ENCODE measurements at regions not wholly inside any gene's neighbourhood (a gene's known extent, or its start where the extent isn't known, plus 50 kb on each side); places are given as distances from the start of the nearest gene placed in this dataset.

DNA sequence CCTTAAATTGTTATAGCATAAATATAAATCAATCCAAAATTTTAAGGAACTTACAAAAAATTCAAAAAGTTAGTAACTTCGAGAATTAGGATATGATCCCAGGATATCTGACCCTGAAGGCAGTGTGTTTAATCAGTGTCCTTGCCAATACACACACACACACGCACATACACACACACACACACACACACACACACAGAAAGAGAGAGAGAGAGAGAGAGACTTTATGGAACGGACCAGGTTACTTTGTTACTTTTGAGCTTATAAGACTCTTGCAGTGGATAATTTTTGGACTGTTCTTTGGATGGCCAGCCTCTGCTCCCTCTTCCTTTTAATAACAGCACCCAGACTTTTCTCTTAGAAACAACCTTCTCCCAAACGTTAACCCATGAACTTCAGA lies 322.9 kb downstream of the NFIB start:
- intact Hi-C loops (cut with micrococcal nuclease): no loop called here

DNA sequence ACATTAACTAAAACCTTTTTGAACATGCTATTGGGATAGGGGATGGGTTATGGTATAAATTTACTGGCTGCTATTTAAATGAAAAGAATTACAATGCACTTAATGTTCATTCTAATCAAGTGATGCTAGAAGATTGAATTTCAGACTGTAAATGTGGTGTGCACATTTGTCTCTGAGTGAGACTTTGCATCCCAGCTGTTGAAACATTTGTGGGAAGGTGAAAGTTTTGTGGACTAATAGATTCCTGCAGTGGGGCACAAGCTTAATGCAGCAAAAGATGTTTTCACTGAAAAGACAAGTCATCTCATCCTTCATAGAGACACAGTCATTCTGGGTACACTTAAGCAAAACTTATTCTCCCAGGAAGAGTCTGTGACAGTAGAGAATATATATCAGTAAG lies 323.6 kb downstream of the NFIB start:
- intact Hi-C loops (cut with micrococcal nuclease): no loop called here

DNA sequence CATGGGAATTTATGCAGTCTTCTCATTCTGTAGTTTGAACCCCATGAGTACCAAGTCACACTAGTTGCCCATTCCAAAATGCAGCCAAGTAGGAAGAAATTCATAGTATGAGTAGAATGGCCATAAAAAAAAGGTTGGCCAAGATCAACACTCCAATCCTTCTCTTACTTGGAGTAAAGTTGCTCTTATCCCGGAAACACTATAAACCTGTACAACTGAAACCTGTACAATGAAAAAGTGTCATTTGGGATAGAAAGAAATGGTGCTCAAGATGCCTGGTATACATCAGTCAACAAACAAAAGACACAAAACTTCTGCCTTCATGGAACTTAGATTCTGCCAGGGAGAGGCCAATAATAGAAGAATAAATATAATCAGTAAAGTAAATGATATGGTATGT lies 325.0 kb downstream of the NFIB start:
- intact Hi-C loops (cut with micrococcal nuclease): no loop called here

DNA sequence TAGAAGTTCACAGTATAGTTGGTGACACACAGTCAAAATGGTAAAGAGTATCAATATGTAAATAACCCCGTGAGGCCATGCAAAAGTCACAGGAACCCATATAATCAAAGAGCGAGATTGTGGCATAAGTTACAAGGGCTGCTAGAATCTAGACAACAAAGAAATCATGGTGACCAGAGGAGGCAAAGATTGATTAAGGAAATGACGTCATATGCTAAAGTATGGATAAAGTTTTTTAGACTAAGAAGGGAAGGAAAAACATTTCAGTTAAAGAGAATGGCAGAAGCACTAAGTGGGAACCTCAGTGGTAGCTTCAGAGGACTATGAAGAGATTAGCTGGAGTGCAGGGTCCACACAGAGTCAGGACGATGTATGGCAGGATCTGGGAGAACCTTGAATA lies 330.3 kb downstream of the NFIB start:
- intact Hi-C loops (cut with micrococcal nuclease): no loop called here

DNA sequence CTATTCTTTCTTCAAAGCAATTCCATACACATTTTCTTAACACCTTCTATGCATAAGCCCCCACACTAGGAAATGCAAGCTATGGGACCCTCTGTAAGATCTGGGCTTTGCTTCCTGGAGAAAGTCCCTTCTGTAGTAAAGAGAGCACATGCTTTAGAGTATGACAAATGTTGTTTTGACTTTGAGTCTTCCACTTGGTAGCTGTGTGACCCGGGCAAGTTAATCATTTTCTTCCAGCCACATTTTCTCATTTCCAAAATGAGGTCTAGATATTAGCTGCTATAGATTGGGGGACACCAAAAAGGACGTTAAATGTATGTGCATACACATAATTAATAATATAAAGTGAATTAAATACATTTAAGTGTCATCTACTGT lies 334.0 kb downstream of the NFIB start:
- intact Hi-C loops (cut with micrococcal nuclease): no loop called here

DNA sequence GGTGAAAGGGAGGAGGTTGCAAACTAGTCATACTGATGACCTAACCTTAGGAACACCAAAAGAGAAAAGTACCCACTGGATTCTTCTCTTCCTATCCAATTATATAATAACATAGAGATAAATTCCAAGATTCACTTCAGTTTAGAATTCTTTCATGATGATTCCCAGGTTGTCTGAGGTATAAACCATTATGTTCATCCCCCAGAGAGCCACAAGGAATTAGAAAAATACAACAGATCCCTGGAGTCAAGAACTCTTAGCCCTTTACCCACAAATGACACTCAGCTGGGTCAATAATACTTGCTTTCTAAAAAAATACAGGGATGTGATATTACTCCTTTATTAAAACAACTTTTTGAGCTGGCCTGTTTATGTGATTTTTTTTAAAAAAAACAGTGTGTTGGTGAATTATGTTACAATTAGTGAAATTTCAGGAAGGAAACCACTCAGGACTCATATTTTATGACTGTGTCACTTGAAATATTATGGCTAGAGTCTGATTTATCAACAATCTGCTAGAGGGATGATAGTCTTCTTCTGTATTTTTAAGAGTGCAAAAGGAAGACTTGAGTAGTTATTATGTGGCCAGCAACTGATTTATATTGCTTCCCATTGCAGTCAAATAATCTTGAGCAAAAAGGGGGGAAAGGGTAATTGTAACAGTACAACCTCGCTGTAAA lies 338.2 kb downstream of the NFIB start:
- intact Hi-C loops (cut with micrococcal nuclease): no loop called here

GRCh38 chr9:13974891-13975290 lies 339.1 kb downstream of the NFIB start:
- intact Hi-C loops (cut with micrococcal nuclease): no loop called here

- intact Hi-C loops (cut with micrococcal nuclease): no loop called here
These were observed 341.8 kb downstream of the NFIB start for GRCh38 chr9:13971966-13972655.

GRCh38 chr9:13971415-13971814 lies 342.5 kb downstream of the NFIB start:
- intact Hi-C loops (cut with micrococcal nuclease): no loop called here

GRCh38 chr9:13970426-13970825 lies 343.5 kb downstream of the NFIB start:
- intact Hi-C loops (cut with micrococcal nuclease): no loop called here

GRCh38 chr9:13970018-13970417 lies 343.9 kb downstream of the NFIB start:
- intact Hi-C loops (cut with micrococcal nuclease): no loop called here

DNA sequence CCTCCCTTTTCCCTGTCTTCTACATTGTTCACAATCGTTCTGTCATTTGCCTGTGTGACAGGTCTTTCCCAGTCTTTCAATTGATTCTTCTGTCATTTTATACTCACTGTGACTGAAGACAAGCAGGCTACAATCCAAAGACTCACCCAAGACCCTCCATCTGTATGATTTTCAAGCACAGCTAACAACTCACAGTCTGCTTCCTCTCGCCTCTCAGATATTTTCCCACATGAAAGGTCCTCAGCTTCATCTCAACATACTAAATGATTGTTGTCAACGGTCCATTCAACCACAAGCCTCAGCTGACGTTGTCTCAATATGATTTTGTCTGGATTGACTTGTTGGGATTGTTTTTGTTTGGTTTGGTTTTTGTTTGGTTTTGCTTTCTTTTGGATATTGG lies 346.5 kb downstream of the NFIB start:
- intact Hi-C loops (cut with micrococcal nuclease): no loop called here

GRCh38 chr9:13967011-13967410 lies 346.9 kb downstream of the NFIB start:
- intact Hi-C loops (cut with micrococcal nuclease): no loop called here

GRCh38 chr9:13963005-13963653 lies 350.8 kb downstream of the NFIB start:
- intact Hi-C loops (cut with micrococcal nuclease): no loop called here

DNA sequence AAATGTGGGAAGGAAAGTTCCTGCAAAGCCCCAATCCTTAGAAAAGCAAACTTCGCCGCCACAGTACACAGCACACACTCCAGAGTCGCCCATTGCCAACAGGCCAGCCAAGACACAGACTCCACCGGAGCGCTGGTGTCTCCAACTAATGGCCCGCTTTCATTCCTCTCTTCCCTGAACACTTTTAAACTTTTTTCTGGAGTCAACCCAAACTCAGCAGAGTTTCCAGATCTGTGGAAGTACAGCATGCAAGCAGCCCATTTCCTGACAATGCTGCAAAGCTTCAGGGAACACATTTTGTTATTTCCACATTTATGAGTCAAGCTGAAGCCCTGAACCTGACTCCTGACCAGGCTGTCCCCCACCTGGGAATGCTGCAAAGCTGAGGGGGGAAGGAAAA lies 351.9 kb downstream of the NFIB start:
- intact Hi-C loops (cut with micrococcal nuclease): no loop called here

- intact Hi-C loops (cut with micrococcal nuclease): no loop called here
These were observed 353.8 kb downstream of the NFIB start for GRCh38 chr9:13960011-13960765.

DNA sequence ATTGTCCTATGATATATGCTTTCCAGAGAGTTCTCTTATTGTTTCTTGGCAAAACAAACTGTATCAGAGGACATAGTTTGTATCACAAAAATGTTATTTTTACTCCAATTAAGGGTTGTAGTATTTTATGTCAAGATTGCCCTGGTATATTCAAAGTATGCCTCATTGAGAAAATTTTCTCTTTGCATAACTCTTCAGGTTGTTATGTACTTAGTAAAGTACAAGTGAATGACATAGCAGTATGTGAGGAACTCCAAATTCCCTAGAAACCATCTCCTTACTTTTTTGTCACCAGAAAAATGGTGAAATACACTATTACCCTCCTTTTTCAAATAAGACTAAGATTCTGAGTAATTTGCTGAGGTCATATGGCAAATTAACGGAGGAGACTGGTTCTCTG lies 355.3 kb downstream of the NFIB start:
- intact Hi-C loops (cut with micrococcal nuclease): no loop called here

GRCh38 chr9:13957089-13957488 lies 356.9 kb downstream of the NFIB start:
- intact Hi-C loops (cut with micrococcal nuclease): no loop called here

- intact Hi-C loops (cut with micrococcal nuclease): no loop called here
These were observed 357.8 kb downstream of the NFIB start for GRCh38 chr9:13956107-13956506.

DNA sequence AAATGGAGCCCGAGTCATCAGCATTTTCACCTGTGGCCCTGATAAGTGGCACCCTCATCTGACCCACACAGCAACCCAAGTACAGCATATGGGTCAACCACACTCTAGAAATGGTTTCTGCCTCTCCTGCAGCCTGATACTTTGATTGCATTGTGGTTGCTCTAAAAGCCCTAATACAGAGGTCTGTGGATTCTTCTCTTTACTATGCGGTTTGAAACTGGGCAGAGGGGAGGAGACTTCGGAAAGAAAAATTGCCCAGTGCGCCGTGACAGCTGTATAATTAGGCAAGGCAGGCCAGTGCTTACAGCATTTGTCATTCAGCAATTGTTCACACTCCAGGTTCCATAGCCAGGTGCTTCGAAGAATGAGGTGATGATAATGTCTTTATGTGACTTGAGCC lies 361.0 kb downstream of the NFIB start:
- intact Hi-C loops (cut with micrococcal nuclease): no loop called here

DNA sequence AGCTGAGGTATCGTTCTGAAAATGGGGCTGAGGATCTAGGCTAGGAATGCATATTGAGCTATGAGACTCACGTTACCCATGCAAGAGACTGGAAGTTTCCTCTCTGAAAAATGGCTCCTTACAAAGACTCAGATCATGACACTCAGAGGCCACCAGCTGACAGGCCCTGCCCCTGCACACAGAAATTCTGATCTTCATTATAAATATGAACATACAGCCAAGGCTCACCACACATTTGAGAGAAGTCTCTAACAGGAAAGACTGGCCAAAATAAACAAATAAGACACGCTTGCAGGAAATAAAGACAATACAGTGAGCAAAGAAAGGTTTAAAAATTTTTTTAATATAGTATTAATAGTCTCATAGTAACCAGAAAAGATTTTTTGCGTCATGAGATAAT lies 365.9 kb downstream of the NFIB start:
- intact Hi-C loops (cut with micrococcal nuclease): no loop called here

- intact Hi-C loops (cut with micrococcal nuclease): no loop called here
These were observed 370.8 kb downstream of the NFIB start for GRCh38 chr9:13943176-13943575.
